HG03025 (cell line): ENCODE measurements at regions not wholly inside any gene's neighbourhood (a gene's known extent, or its start where the extent isn't known, plus 50 kb on each side); places are given as distances from the start of the nearest gene placed in this dataset.

Experiments
- ATAC-seq: cut with Tn5 transposase; IDR thresholded peaks from one replicate; pipeline ENCODE4 v1.9.1; 2021; ENCODE audit warnings: mild to moderate bottlenecking, moderate library complexity; ENCODE audit not compliant: unreplicated experiment, low FRiP score

- ATAC-seq = no peak
These were observed 133.0 kb upstream of the ZNF32 start for GRCh38 chr10:43781480-43782361.

- no peak for ATAC-seq
These were observed 129.9 kb upstream of the ZNF32 start for GRCh38 chr10:43778571-43778970.

GRCh38 chr10:43775384-43775783 lies 126.7 kb upstream of the ZNF32 start:
- no peak for ATAC-seq

- ATAC-seq = no peak
These were observed 125.6 kb upstream of the ZNF32 start for GRCh38 chr10:43774234-43774769.

GRCh38 chr10:43773736-43774135 lies 125.1 kb upstream of the ZNF32 start:
- ATAC-seq = no peak

- ATAC-seq = no peak
These were observed 123.5 kb upstream of the ZNF32 start for GRCh38 chr10:43772171-43772570.

- ATAC-seq = no peak
These were observed 123.0 kb upstream of the ZNF32 start for GRCh38 chr10:43771675-43772074.

GRCh38 chr10:43765516-43765915 lies 116.8 kb upstream of the ZNF32 start:
- ATAC-seq = no peak

- no peak for ATAC-seq
These were observed 115.2 kb upstream of the ZNF32 start for GRCh38 chr10:43763846-43764245.

GRCh38 chr10:43760514-43760913 lies 111.8 kb upstream of the ZNF32 start:
- ATAC-seq = no peak

GRCh38 chr10:43759216-43759615 lies 110.5 kb upstream of the ZNF32 start:
- no peak for ATAC-seq

- ATAC-seq = no peak
These were observed 107.7 kb upstream of the ZNF32 start for GRCh38 chr10:43756341-43756740.

- ATAC-seq = no peak
These were observed 106.0 kb upstream of the ZNF32 start for GRCh38 chr10:43754569-43755260.

GRCh38 chr10:43753397-43754061 lies 104.8 kb upstream of the ZNF32 start:
- ATAC-seq = no peak

- ATAC-seq = no peak
These were observed 104.0 kb upstream of the ZNF32 start for GRCh38 chr10:43752682-43753081.

GRCh38 chr10:43751646-43752045 lies 103.0 kb upstream of the ZNF32 start:
- ATAC-seq = no peak

- no peak for ATAC-seq
These were observed 101.4 kb upstream of the ZNF32 start for GRCh38 chr10:43749940-43750552.

GRCh38 chr10:43749145-43749576 lies 100.5 kb upstream of the ZNF32 start:
- no peak for ATAC-seq

GRCh38 chr10:43748560-43748959 lies 99.9 kb upstream of the ZNF32 start:
- no peak for ATAC-seq

GRCh38 chr10:43746906-43747305 lies 98.2 kb upstream of the ZNF32 start:
- ATAC-seq = no peak

- no peak for ATAC-seq
These were observed 90.5 kb upstream of the ZNF32 start for GRCh38 chr10:43739161-43739560.
